Daoy (cell line): ENCODE measurements at regions not wholly inside any gene's neighbourhood (a gene's known extent, or its start where the extent isn't known, plus 50 kb on each side); places are given as distances from the start of the nearest gene placed in this dataset.

Source experiments
- DNase-seq: peaks from one replicate; pipeline ENCODE4 v3.0.0-alpha.2; 2015; ENCODE audit warnings: low read depth

GRCh38 chr5:125171641-125172040 is 425.2 kb upstream of the ZNF608 start:
- no peak for DNase-seq

GRCh38 chr5:125175348-125176004 is 429.0 kb upstream of the ZNF608 start:
- no peak for DNase-seq

- DNase-seq: no peak
Observed at GRCh38 chr5:125176005-125176390, 429.6 kb upstream of the ZNF608 start.

- DNase-seq: no peak
Observed at GRCh38 chr5:125177340-125177739, 430.9 kb upstream of the ZNF608 start.

- no peak for DNase-seq
Observed at GRCh38 chr5:125179612-125180011, 433.2 kb upstream of the ZNF608 start.

GRCh38 chr5:125180231-125180829 is 433.9 kb upstream of the ZNF608 start:
- DNase-seq: no peak

- DNase-seq: no peak
Observed at GRCh38 chr5:125181159-125181558, 434.7 kb upstream of the ZNF608 start.

- no peak for DNase-seq
Observed at GRCh38 chr5:125181955-125182354, 435.5 kb upstream of the ZNF608 start.

GRCh38 chr5:125185740-125186139 is 439.3 kb upstream of the ZNF608 start:
- DNase-seq: no peak

GRCh38 chr5:125186911-125187375 is 440.5 kb upstream of the ZNF608 start:
- no peak for DNase-seq

GRCh38 chr5:125189531-125189941 is 443.1 kb upstream of the ZNF608 start:
- DNase-seq: peak; percentile 34

- DNase-seq: peak; percentile 63
Observed at GRCh38 chr5:125190232-125191087, 444.0 kb upstream of the ZNF608 start.

- DNase-seq: no peak
Observed at GRCh38 chr5:125194883-125195282, 448.4 kb upstream of the ZNF608 start.

GRCh38 chr5:125196481-125197111 is 450.2 kb upstream of the ZNF608 start:
- no peak for DNase-seq

GRCh38 chr5:125197321-125197720 is 450.9 kb upstream of the ZNF608 start:
- DNase-seq: no peak

GRCh38 chr5:125198270-125198974 is 452.0 kb upstream of the ZNF608 start:
- peak; percentile 66 for DNase-seq

- DNase-seq: no peak
Observed at GRCh38 chr5:125199373-125199772, 452.9 kb upstream of the ZNF608 start.

GRCh38 chr5:125199968-125200865 is 453.8 kb upstream of the ZNF608 start:
- no peak for DNase-seq

- DNase-seq: no peak
Observed at GRCh38 chr5:125200866-125201373, 454.5 kb upstream of the ZNF608 start.

- no peak for DNase-seq
Observed at GRCh38 chr5:125201446-125202052, 455.1 kb upstream of the ZNF608 start.
